SU-DHL-6 (cell line): ENCODE measurements at regions not wholly inside any gene's neighbourhood (a gene's known extent, or its start where the extent isn't known, plus 50 kb on each side); places are given as distances from the start of the nearest gene placed in this dataset.

Experiments used
- EZH2phosphoT487 ChIP-seq: fragments of 200-600 bp; sonication (generic), shearing (Covaris generic); conservative IDR thresholded peaks from 2 replicates; pipeline ENCODE4 v1.6.1; 2018; ENCODE audit warnings: mild to moderate bottlenecking, antibody characterized with exemption, low read length, moderate library complexity, mixed read lengths
- TF ChIP-seq, protein P1 (sequence below): fragments of 200-600 bp; sonication (generic); IDR thresholded peaks from one replicate; pipeline ENCODE4 v1.5.1; 2017; ENCODE audit warnings: antibody characterized with exemption, mild to moderate bottlenecking, low read length, moderate library complexity; ENCODE audit not compliant: insufficient read depth, poor library complexity, severe bottlenecking

DNA sequence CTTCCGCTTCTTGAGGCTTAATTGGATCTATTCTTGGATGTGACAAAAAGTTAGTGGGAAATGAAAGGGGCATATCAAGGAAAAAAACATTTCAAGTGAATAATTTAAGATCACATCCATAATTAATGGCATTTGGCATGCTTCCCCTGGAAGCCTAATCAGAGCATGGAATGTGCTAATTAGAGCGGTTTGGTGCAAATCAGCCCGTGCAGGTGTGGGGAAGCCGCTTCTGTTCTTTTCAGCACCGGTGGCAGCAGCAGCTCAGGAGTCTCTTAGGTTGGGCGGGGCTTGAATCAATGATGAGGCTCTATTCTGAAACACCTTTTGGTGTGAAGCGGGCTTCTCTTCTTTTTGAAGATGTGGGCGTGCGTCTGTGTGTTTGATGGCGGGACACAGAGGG lies 301.2 kb downstream of the LRFN2 start:
- TF ChIP-seq, protein P1, sequence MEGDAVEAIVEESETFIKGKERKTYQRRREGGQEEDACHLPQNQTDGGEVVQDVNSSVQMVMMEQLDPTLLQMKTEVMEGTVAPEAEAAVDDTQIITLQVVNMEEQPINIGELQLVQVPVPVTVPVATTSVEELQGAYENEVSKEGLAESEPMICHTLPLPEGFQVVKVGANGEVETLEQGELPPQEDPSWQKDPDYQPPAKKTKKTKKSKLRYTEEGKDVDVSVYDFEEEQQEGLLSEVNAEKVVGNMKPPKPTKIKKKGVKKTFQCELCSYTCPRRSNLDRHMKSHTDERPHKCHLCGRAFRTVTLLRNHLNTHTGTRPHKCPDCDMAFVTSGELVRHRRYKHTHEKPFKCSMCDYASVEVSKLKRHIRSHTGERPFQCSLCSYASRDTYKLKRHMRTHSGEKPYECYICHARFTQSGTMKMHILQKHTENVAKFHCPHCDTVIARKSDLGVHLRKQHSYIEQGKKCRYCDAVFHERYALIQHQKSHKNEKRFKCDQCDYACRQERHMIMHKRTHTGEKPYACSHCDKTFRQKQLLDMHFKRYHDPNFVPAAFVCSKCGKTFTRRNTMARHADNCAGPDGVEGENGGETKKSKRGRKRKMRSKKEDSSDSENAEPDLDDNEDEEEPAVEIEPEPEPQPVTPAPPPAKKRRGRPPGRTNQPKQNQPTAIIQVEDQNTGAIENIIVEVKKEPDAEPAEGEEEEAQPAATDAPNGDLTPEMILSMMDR: no peak
- no peak for TF ChIP-seq EZH2phosphoT487
